Right lobe of liver (tissue), 6 donors: ENCODE measurements at regions not wholly inside any gene's neighbourhood (a gene's known extent, or its start where the extent isn't known, plus 50 kb on each side); places are given as distances from the start of the nearest gene placed in this dataset.

Experiments
- ATAC-seq, 4 donors: fragments of 200-7000 bp; cut with Tn5 transposase; one replicate each; pipeline ENCODE4 v1.9.1; 2020; ENCODE audit warnings: mild to moderate bottlenecking in 4 of 4, moderate library complexity in 4 of 4
- DNase-seq, 3 donors: peaks; one replicate each; pipeline ENCODE4 v3.0.0-alpha.2; 2020
- H3K27ac ChIP-seq, 3 donors: fragments of 200-600 bp; one replicate each; pipeline ENCODE4 v1.8.0; 2022
- H3K27me3 ChIP-seq, 2 donors: fragments of 200-600 bp; one replicate each; pipeline ENCODE4 v1.8.0; 2022
- H3K36me3 ChIP-seq, 4 donors: fragments of 200-600 bp; sonication (generic) in 1 of 4; one replicate each; pipeline versions ENCODE4 v1.5.1 to v1.8.0; 2017 to 2022; ENCODE audit warnings: control low read depth in 1 of 4
- H3K4me1 ChIP-seq, 4 donors: fragments of 200-600 bp; sonication (generic) in 1 of 4; one replicate each; pipeline versions ENCODE4 v1.5.1 to v1.8.0; 2017 to 2022; ENCODE audit warnings: control low read depth in 1 of 4
- H3K4me3 ChIP-seq, 3 donors: fragments of 200-600 bp; one replicate each; pipeline ENCODE4 v1.8.0; 2022
- H3K9me3 ChIP-seq, 4 donors: fragments of 200-600 bp; sonication (generic) in 1 of 4; one replicate each; pipeline versions ENCODE4 v1.5.1 to v1.8.0; 2017 to 2022; ENCODE audit warnings: control low read depth in 1 of 4
- POLR2A ChIP-seq: fragments of 450-650 bp; IDR thresholded peaks from one replicate; pipeline ENCODE4 v1.6.1; 2017; ENCODE audit warnings: antibody characterized with exemption, mild to moderate bottlenecking
- WGBS: methylation state at CpG from one replicate; pipeline ENCODE4 v1.1.6; 2018; ENCODE audit warnings: low coverage, low lambda C conversion rate; ENCODE audit not compliant: insufficient coverage; ENCODE audit errors: missing lambda C conversion rate; 5-methylcytosine and 5-hydroxymethylcytosine counted together
- intact Hi-C, 2 donors: fragments of 100-400 bp; cut with DNase I; formaldehyde crosslinking; loops; one replicate each; pipeline versions ENCODE4 v1.11.2 to v1.14.1; 2022
- TF ChIP-seq, protein P1 (sequence below), 4 donors: fragments of 200-600 bp in 3 of 4; fragments of 450-650 bp in 1 of 4; IDR thresholded peaks; one replicate each; pipeline versions ENCODE4 v1.5.1 to v1.8.0; 2016 to 2022; ENCODE audit warnings: antibody characterized with exemption in 4 of 4, mild to moderate bottlenecking in 2 of 4
- donor health status: DM: no; HTN: yes; CAD: no.
- donor health status: DM: no; HTN: no; CAD: no.
- donor health status: DM: no; HTN: no; CAD: no.
- donor health status: DM: no; HTN: yes; CAD: no.
- donor health status: DM: no; HTN: yes; CAD: no.

- no peak overlapping the region for H3K4me3 ChIP-seq
- no peak overlapping the region for H3K27ac ChIP-seq
- DNase-seq (no peak), ATAC-seq (no peak)
- H3K4me1 ChIP-seq: no peaks in the 10 kb centered on the region
- intact Hi-C loops: no loop called here
- 73% methylated on average over 3 of the region's 4 CpGs for WGBS
- no peaks in the 10 kb centered on the region for H3K27me3 ChIP-seq
- no peaks in the 10 kb centered on the region for H3K36me3 ChIP-seq
- no peaks in the 10 kb centered on the region for H3K9me3 ChIP-seq
- TF ChIP-seq POLR2A: no peak
- TF ChIP-seq, protein P1, sequence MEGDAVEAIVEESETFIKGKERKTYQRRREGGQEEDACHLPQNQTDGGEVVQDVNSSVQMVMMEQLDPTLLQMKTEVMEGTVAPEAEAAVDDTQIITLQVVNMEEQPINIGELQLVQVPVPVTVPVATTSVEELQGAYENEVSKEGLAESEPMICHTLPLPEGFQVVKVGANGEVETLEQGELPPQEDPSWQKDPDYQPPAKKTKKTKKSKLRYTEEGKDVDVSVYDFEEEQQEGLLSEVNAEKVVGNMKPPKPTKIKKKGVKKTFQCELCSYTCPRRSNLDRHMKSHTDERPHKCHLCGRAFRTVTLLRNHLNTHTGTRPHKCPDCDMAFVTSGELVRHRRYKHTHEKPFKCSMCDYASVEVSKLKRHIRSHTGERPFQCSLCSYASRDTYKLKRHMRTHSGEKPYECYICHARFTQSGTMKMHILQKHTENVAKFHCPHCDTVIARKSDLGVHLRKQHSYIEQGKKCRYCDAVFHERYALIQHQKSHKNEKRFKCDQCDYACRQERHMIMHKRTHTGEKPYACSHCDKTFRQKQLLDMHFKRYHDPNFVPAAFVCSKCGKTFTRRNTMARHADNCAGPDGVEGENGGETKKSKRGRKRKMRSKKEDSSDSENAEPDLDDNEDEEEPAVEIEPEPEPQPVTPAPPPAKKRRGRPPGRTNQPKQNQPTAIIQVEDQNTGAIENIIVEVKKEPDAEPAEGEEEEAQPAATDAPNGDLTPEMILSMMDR (IDR thresholded peaks at IDR 0.05): no peak
Measured at GRCh38 chr13:26908126-26908525, 147.5 kb upstream of the GPR12 start.

DNA sequence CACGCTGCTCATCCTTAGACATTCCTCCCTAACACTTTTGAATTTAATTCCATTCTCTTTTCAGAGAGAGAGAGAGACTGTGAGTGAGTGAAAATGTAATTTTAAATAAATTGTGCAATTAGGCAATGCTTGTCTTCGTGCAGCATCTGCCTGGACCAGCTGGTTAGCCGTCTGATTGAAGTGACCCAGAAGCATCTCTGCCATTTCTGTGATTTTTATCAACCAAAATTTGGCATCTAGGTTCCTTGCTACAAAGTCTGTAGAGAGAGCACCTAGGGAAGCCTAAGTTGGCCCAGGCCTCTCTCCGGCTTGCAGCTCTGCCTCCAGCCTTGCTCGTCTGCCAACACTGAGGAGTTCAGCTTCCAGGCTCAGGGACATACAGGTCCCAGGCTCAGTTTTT, 138.6 kb upstream of the GPR12 start:
- no peak for TF ChIP-seq POLR2A
- TF ChIP-seq, protein P1 (IDR thresholded peaks at IDR 0.05): no peak
- Histone ChIP-seq H3K4me1 (no peaks in the 10 kb centered on the region), H3K9me3 (no peaks in the 10 kb centered on the region), H3K27ac (no peak overlapping the region), H3K36me3 (no peaks in the 10 kb centered on the region), H3K27me3 (no peaks in the 10 kb centered on the region), H3K4me3 (no peak overlapping the region)
- intact Hi-C loops: no loop called here
- no peak for DNase-seq
- no peak for ATAC-seq
- 52% methylated on average over 5 of the region's 5 CpGs for WGBS

- DNase-seq: no peak
- intact Hi-C loops: no loop called here
- no peaks in the 10 kb centered on the region for H3K4me1 ChIP-seq
- H3K27me3 ChIP-seq: no peaks in the 10 kb centered on the region
- no peaks in the 10 kb centered on the region for H3K36me3 ChIP-seq
- H3K9me3 ChIP-seq: no peaks in the 10 kb centered on the region
- no peak overlapping the region for H3K27ac ChIP-seq
- no peak overlapping the region for H3K4me3 ChIP-seq
- ATAC-seq: no peak
- WGBS: 57% methylated on average over 4 of the region's 23 CpGs
- TF ChIP-seq POLR2A: no peak
- TF ChIP-seq, protein P1 (IDR thresholded peaks at IDR 0.05): no peak
Measured at GRCh38 chr13:26897706-26898550, 137.3 kb upstream of the GPR12 start.

DNA sequence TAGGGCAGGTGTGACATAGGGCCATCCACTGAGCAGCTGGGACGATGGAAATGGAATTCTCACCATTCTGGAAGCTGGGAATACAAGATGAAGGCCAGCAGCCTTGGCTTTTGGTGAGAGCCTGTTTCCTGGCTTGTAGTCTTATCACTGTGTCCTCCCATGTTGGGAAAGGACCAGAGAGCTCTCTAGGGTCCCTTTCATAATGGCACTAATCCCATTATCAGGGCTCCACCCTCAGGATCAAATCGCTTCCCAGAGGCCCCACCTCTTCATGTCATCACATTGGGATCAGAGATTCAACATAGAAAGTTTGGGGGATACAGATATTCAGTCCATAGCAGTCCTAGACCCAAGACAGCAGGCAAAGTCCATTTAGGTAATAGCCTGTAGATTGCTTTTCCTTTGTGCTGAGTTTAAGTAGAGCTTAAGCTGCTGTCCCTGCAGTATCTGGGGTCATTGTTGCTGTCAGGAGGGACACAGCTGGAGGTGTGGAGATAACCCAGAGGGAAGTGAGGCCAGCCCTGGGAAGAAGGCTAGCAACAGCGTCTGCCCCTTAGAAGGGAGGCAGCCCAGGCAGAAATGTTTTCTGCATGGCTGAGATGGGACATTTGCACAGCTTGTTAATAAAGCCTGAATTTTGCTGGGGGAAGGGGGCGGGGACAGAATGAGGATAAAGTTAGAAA, 136.5 kb upstream of the GPR12 start:
- no peak overlapping the region for H3K27ac ChIP-seq
- H3K36me3 ChIP-seq: no peaks in the 10 kb centered on the region
- H3K9me3 ChIP-seq: no peaks in the 10 kb centered on the region
- no peaks in the 10 kb centered on the region for H3K4me1 ChIP-seq
- no peaks in the 10 kb centered on the region for H3K27me3 ChIP-seq
- no peak for ATAC-seq
- TF ChIP-seq POLR2A: no peak
- TF ChIP-seq, protein P1 (IDR thresholded peaks at IDR 0.05): no peak
- 17% methylated on average over 2 of the region's 4 CpGs for WGBS
- no peak overlapping the region for H3K4me3 ChIP-seq
- intact Hi-C loops: no loop called here
- no peak for DNase-seq
